NCI-H2107 treated with DMSO at 0.1 percent for 48 hours (cell line): ENCODE measurements at regions not wholly inside any gene's neighbourhood (a gene's known extent, or its start where the extent isn't known, plus 50 kb on each side); places are given as distances from the start of the nearest gene placed in this dataset.
"Not testable (repeated sequence)": the region's sequence is repeated elsewhere in the genome, so short reads cannot be mapped to it uniquely, and the experiment has no call there.

ENCODE experiments used
- DNase-seq: peaks from one replicate; lab custom pipeline; 2025; ENCODE audit not compliant: unreplicated experiment; lab: John Stamatoyannopoulos, UW

GRCh38 chr3:78285032-78285728 is 1245.3 kb downstream of the ROBO2 start:
- DNase-seq, result no peak

GRCh38 chr3:78287085-78287484 is 1247.2 kb downstream of the ROBO2 start:
- DNase-seq, result no peak

- DNase-seq, result no peak
Measured at GRCh38 chr3:78293284-78293683, 1253.4 kb downstream of the ROBO2 start.

GRCh38 chr3:78304115-78304514 is 1264.2 kb downstream of the ROBO2 start:
- DNase-seq, result no peak

- DNase-seq, result no peak
Measured at GRCh38 chr3:78312851-78313250, 1273.0 kb downstream of the ROBO2 start.

GRCh38 chr3:78313332-78313731 is 1273.4 kb downstream of the ROBO2 start:
- no peak for DNase-seq

- DNase-seq, result no peak
Measured at GRCh38 chr3:78314327-78314726, 1274.4 kb downstream of the ROBO2 start.

- no peak for DNase-seq
Measured at GRCh38 chr3:78317774-78318173, 1277.9 kb downstream of the ROBO2 start.

- peak; percentile 58 for DNase-seq
Measured at GRCh38 chr3:78322780-78323179, 1282.9 kb downstream of the ROBO2 start.

GRCh38 chr3:78337801-78338211 is 1297.9 kb downstream of the ROBO2 start:
- DNase-seq, result no peak

- DNase-seq, result no peak
Measured at GRCh38 chr3:78338405-78338804, 1298.5 kb downstream of the ROBO2 start.

- peak; percentile 48 for DNase-seq
Measured at GRCh38 chr3:78343221-78343620, 1303.3 kb downstream of the ROBO2 start.

- DNase-seq, result not testable (repeated sequence)
Measured at GRCh38 chr3:78344267-78344666, 1304.4 kb downstream of the ROBO2 start.

- DNase-seq, result no peak
Measured at GRCh38 chr3:78344918-78345317, 1305.0 kb downstream of the ROBO2 start.

- DNase-seq, result no peak
Measured at GRCh38 chr3:78347176-78347575, 1307.3 kb downstream of the ROBO2 start.

- no peak for DNase-seq
Measured at GRCh38 chr3:78348664-78349063, 1308.8 kb downstream of the ROBO2 start.

- no peak for DNase-seq
Measured at GRCh38 chr3:78349571-78349970, 1309.7 kb downstream of the ROBO2 start.

GRCh38 chr3:78351334-78351733 is 1311.4 kb downstream of the ROBO2 start:
- DNase-seq, result no peak

- DNase-seq, result no peak
Measured at GRCh38 chr3:78353231-78353630, 1313.3 kb downstream of the ROBO2 start.

GRCh38 chr3:78360849-78361248 is 1321.0 kb downstream of the ROBO2 start:
- no peak for DNase-seq

- DNase-seq, result no peak
Measured at GRCh38 chr3:78368636-78369345, 1328.9 kb downstream of the ROBO2 start.

- no peak for DNase-seq
Measured at GRCh38 chr3:78390221-78390620, 1350.3 kb downstream of the ROBO2 start.

GRCh38 chr3:78398401-78398800 is 1358.5 kb downstream of the ROBO2 start:
- no peak for DNase-seq
